ENCODE measurements at regions not wholly inside any gene's neighbourhood (a gene's known extent, or its start where the extent isn't known, plus 50 kb on each side); places are given as distances from the start of the nearest gene placed in this dataset.

GRCh38 chr16:7037495-7037894 lies 295.1 kb upstream of the RBFOX1 start:
- CTCF ChIA-PET: no interaction called here
- no peak overlapping the region for H3K4me2 ChIP-seq (ENCODE audit: low read depth, low read length)
- H4K5ac ChIP-seq (ENCODE audit: low read depth, low read length): no peak overlapping the region
- no peak overlapping the region for H4K8ac ChIP-seq (ENCODE audit: low read depth in 2 of 2, low read length in 2 of 2)
- H3K18ac ChIP-seq (ENCODE audit: low read depth, low read length): no peak overlapping the region
- H2AFZ ChIP-seq (replicated peaks; ENCODE audit: low read length, poor library complexity): no peak overlapping the region
- no peak overlapping the region for H2BK15ac ChIP-seq (ENCODE audit: low read depth, low read length)
- H3K56ac ChIP-seq (ENCODE audit: extremely low read depth, insufficient read depth, low read length): no peak overlapping the region
- DNase-seq: no peak
- no peak overlapping the region for H2AK5ac ChIP-seq (ENCODE audit: low read depth, low read length)
- H3K4me1 ChIP-seq (ENCODE audit: control insufficient read depth, insufficient read depth, low read length): no peaks in the 10 kb centered on the region
- no peak overlapping the region for H2BK5ac ChIP-seq (ENCODE audit: low read depth, low read length, poor library complexity, severe bottlenecking)
- no peak overlapping the region for H3K27ac ChIP-seq (ENCODE audit: insufficient read depth, low read length)
- BruUV-seq (replicated peaks): no TSS peak
- TF ChIP-seq USF2 (IDR thresholded peaks at IDR 0.05; ENCODE audit: low read depth, low read length) (no peak), MAFK (IDR thresholded peaks at IDR 0.05; ENCODE audit: low read depth, low read length) (no peak), RCOR1 (IDR thresholded peaks at IDR 0.05; ENCODE audit: insufficient replicate concordance, low read length) (no peak), POLR2A (IDR thresholded peaks at IDR 0.05; ENCODE audit: low read depth, low read length) (no peak), RFX5 (IDR thresholded peaks at IDR 0.05; ENCODE audit: low read depth, low read length) (no peak), CHD1 (IDR thresholded peaks at IDR 0.05; ENCODE audit: low read depth, low read length) (no peak)
- POLR2A ChIA-PET (ENCODE audit: unreplicated experiment): no interaction called here
- no peaks in the 10 kb centered on the region for H3K9me1 ChIP-seq (ENCODE audit: insufficient read depth, low read length)
- H3K14ac ChIP-seq (replicated peaks; ENCODE audit: low read depth, low read length): no peak overlapping the region
- in situ Hi-C loops (cut with MboI; ENCODE audit: low sequenced_read_pairs): no loop called here
- no CpG with 5 or more reads among the region's 4 CpGs for WGBS, 2 experiments (ENCODE audit: extremely low coverage in 2 of 2, insufficient read length in 1 of 2)
- H3K4me3 ChIP-seq (ENCODE audit: insufficient read depth, low read depth, low read length): no peak overlapping the region
- no peak overlapping the region for H4K91ac ChIP-seq (ENCODE audit: insufficient read depth, low read depth, low read length)
- H3K27me3 ChIP-seq (ENCODE audit: control insufficient read depth, insufficient read depth, low read length): no peaks in the 10 kb centered on the region
- dilution Hi-C loops (cut with HindIII; ENCODE audit: low sequenced_read_pairs, unreplicated experiment): no loop called here
- ATAC-seq (ENCODE audit: low read depth): no peak
- H3K4ac ChIP-seq (ENCODE audit: low read depth, low read length): no peak overlapping the region
- no peak overlapping the region for H2AK9ac ChIP-seq (replicated peaks; ENCODE audit: low read depth, low read length, poor library complexity)
- no peak overlapping the region for H3K9ac ChIP-seq (ENCODE audit: low read depth, low read length)
- no peak overlapping the region for H2BK20ac ChIP-seq (ENCODE audit: low read depth, low read length)
- no peaks in the 10 kb centered on the region for H4K20me1 ChIP-seq (ENCODE audit: insufficient read depth, low read length)
- H3K79me1 ChIP-seq (ENCODE audit: low read depth in 1 of 2, low read length in 2 of 2): no peaks in the 10 kb centered on the region
- intact Hi-C loops (cut with micrococcal nuclease): no loop called here
- H3K9me3 ChIP-seq (ENCODE audit: control insufficient read depth, insufficient read depth, low read length): peaks cover 12% of the 10 kb centered on the region
- no peak overlapping the region for H3K23ac ChIP-seq (ENCODE audit: low read depth, low read length)
- no peak overlapping the region for H2BK120ac ChIP-seq (ENCODE audit: low read depth, low read length)
- H3K36me3 ChIP-seq (ENCODE audit: control insufficient read depth, insufficient read depth, low read length): no peaks in the 10 kb centered on the region
